B cell (primary cell): ENCODE measurements at regions not wholly inside any gene's neighbourhood (a gene's known extent, or its start where the extent isn't known, plus 50 kb on each side); places are given as distances from the start of the nearest gene placed in this dataset.
"Not testable (repeated sequence)": the region's sequence is repeated elsewhere in the genome, so short reads cannot be mapped to it uniquely, and the experiment has no call there.

Experiments
- ATAC-seq: fragments of 200-7000 bp; cut with Tn5 transposase; one replicate; pipeline ENCODE4 v1.10.0; 2021; ENCODE audit warnings: low read depth, mild to moderate bottlenecking, moderate number of reproducible peaks, moderate library complexity
- CTCF ChIA-PET: fragments of 350-600 bp; sonication (Branson Sonifier 250); formaldehyde crosslinking; loops from one replicate; lab custom pipeline; 2021; ENCODE audit warnings: antibody characterized with exemption, inconsistent platforms; lab: Charles Lee
- POLR2A ChIA-PET: fragments of 350-600 bp; sonication (Branson Sonifier 250); formaldehyde crosslinking; loops from one replicate; lab custom pipeline; 2021; ENCODE audit warnings: antibody characterized with exemption; lab: Charles Lee
- DNase-seq: peaks from one replicate; pipeline ENCODE4 v3.0.0; 2013
- H2AFZ ChIP-seq: 2 replicates; pipeline ENCODE4 v1.6.1; 2012; ENCODE audit warnings: mild to moderate bottlenecking, low read depth, low read length; ENCODE audit not compliant: insufficient read depth, poor library complexity, severe bottlenecking
- H3K27ac ChIP-seq, 2 donors: 1 replicate in 1 of 2; 2 replicates in 1 of 2; pipeline ENCODE4 v1.5.1; 2012 to 2013; ENCODE audit warnings: low read length in 2 of 2, mild to moderate bottlenecking in 2 of 2, moderate library complexity in 1 of 2
- H3K27me3 ChIP-seq, 4 experiments: fragments of 200-600 bp in 1 of 4; sonication (generic) in 1 of 4; replicated peaks in 1 of 4; 1 replicate in 2 of 4; 2 replicates in 2 of 4; pipeline versions ENCODE4 v1.6.1 to v1.7.0; 2013 to 2016; ENCODE audit warnings: low read length in 3 of 4, mild to moderate bottlenecking in 2 of 4, mixed read lengths in 1 of 4, moderate library complexity in 1 of 4; ENCODE audit not compliant: insufficient read depth in 4 of 4, control insufficient read depth in 3 of 4; ENCODE audit errors: control extremely low read depth in 1 of 4
- H3K36me3 ChIP-seq, 2 experiments: replicated peaks in 1 of 2; 1 replicate in 1 of 2; 2 replicates in 1 of 2; pipeline versions ENCODE4 v1.6.1 to v1.7.1; 2013; ENCODE audit warnings: low read length in 1 of 2; ENCODE audit not compliant: insufficient read depth in 2 of 2, control insufficient read depth in 1 of 2; ENCODE audit errors: control extremely low read depth in 1 of 2, extremely low read depth in 1 of 2
- H3K4me1 ChIP-seq, 2 donors: fragments of 200-600 bp in 1 of 2; sonication (generic) in 1 of 2; 1 replicate in 1 of 2; 2 replicates in 1 of 2; pipeline versions ENCODE4 v1.5.1 to v1.6.1; 2013 to 2017; ENCODE audit warnings: low read length in 2 of 2; ENCODE audit not compliant: control insufficient read depth in 2 of 2, insufficient read depth in 2 of 2
- H3K4me2 ChIP-seq: replicated peaks from 2 replicates; pipeline ENCODE3; 2012; ENCODE audit warnings: mild to moderate bottlenecking, low read depth, low read length; ENCODE audit not compliant: poor library complexity, severe bottlenecking
- H3K4me3 ChIP-seq, 5 experiments: fragments of 200-600 bp in 1 of 5; sonication (generic) in 1 of 5; 1 replicate in 3 of 5; 2 replicates in 2 of 5; pipeline versions ENCODE4 v1.5.1 to v1.7.0; 2011 to 2016; ENCODE audit warnings: low read length in 4 of 5, mild to moderate bottlenecking in 4 of 5, low read depth in 2 of 5, control low read depth in 1 of 5, moderate library complexity in 1 of 5; ENCODE audit not compliant: insufficient read depth in 1 of 5; ENCODE audit errors: control extremely low read depth in 1 of 5, extremely low read depth in 1 of 5
- H3K79me2 ChIP-seq: fragments of 200-600 bp; sonication (generic); one replicate; pipeline ENCODE4 v1.6.0; 2016; ENCODE audit warnings: low read length; ENCODE audit not compliant: control insufficient read depth, insufficient read depth
- H3K9ac ChIP-seq: fragments of 200-600 bp; sonication (generic); 2 replicates; pipeline ENCODE4 v1.6.1; 2017; ENCODE audit warnings: mild to moderate bottlenecking, low read length, moderate library complexity
- H3K9me3 ChIP-seq, 3 donors: one replicate each; pipeline versions ENCODE4 v1.6.1 to v1.7.1; 2013; ENCODE audit warnings: low read length in 2 of 3; ENCODE audit not compliant: control insufficient read depth in 2 of 3, insufficient read depth in 1 of 3; ENCODE audit errors: control extremely low read depth in 1 of 3
- H4K20me1 ChIP-seq: 2 replicates; pipeline ENCODE4 v1.6.0; 2012; ENCODE audit warnings: mild to moderate bottlenecking, low read length; ENCODE audit not compliant: insufficient read depth, control insufficient read depth, poor library complexity, severe bottlenecking
- H3K27ac Mint-ChIP-seq: one replicate; pipeline ENCODE4 v1.8.0; 2021; ENCODE audit warnings: mixed read lengths
- H3K27me3 Mint-ChIP-seq: one replicate; pipeline ENCODE4 v1.8.0; 2021; ENCODE audit warnings: mixed read lengths
- H3K4me1 Mint-ChIP-seq: one replicate; pipeline ENCODE4 v1.8.0; 2021; ENCODE audit warnings: mixed read lengths
- H3K4me3 Mint-ChIP-seq: one replicate; pipeline ENCODE4 v1.8.0; 2021; ENCODE audit warnings: mixed read lengths
- H3K9me3 Mint-ChIP-seq: one replicate; pipeline ENCODE4 v1.8.0; 2022; ENCODE audit warnings: mixed read lengths; ENCODE audit not compliant: insufficient read depth
- CTCF ChIP-seq: fragments of 200-600 bp; IDR thresholded peaks from one replicate; pipeline ENCODE4 v1.8.0; 2022; ENCODE audit warnings: antibody characterized with exemption, mild to moderate bottlenecking
- EZH2 ChIP-seq: IDR thresholded peaks from 2 replicates; pipeline ENCODE4 v1.6.1; 2012; ENCODE audit warnings: borderline replicate concordance, low read depth, mild to moderate bottlenecking, moderate library complexity, low read length; ENCODE audit not compliant: insufficient read depth, poor library complexity, severe bottlenecking
- WGBS: methylation state at CpG from one replicate; pipeline ENCODE4 v1.1.5; 2013; ENCODE audit warnings: missing lambda C conversion rate; ENCODE audit not compliant: insufficient coverage; 5-methylcytosine and 5-hydroxymethylcytosine counted together
- intact Hi-C: fragments of 100-400 bp; cut with micrococcal nuclease; formaldehyde crosslinking; loops from one replicate; pipeline ENCODE4 v1.10.0; 2022

GRCh38 chr3:159679900-159680299 is 308.7 kb upstream of the IL12A start:
- peaks cover 0 to 2% (median 0%) of the 10 kb centered on the region in 4 experiments for H3K27me3 ChIP-seq
- H3K9ac ChIP-seq: no peak overlapping the region
- Mint-ChIP-seq H3K4me3 (no peak overlapping the region), H3K27me3 (peaks cover 3% of the 10 kb centered on the region), H3K27ac (no peak overlapping the region), H3K4me1 (no peaks in the 10 kb centered on the region), H3K9me3 (no peaks in the 10 kb centered on the region)
- no peak overlapping the region for H3K4me3 ChIP-seq
- H3K27ac ChIP-seq: no peak overlapping the region
- DNase-seq: no peak
- no peaks in the 10 kb centered on the region for H4K20me1 ChIP-seq
- H2AFZ ChIP-seq: no peak overlapping the region
- H3K9me3 ChIP-seq: no peaks in the 10 kb centered on the region
- H3K36me3 ChIP-seq: no peaks in the 10 kb centered on the region
- no CpG with 5 or more reads among the region's 11 CpGs for WGBS
- intact Hi-C loops: no loop called here
- no peaks in the 10 kb centered on the region for H3K4me1 ChIP-seq
- ChIA-PET CTCF (no interaction called here), POLR2A (no interaction called here)
- no peak overlapping the region for H3K4me2 ChIP-seq
- no peaks in the 10 kb centered on the region for H3K79me2 ChIP-seq
- TF ChIP-seq EZH2 (no peak), CTCF (no peak)
- no peak for ATAC-seq

GRCh38 chr3:159681717-159682116 is 306.9 kb upstream of the IL12A start:
- H4K20me1 ChIP-seq, H3K79me2 ChIP-seq, H3K9me3 ChIP-seq, H3K4me1 Mint-ChIP-seq, H3K4me1 ChIP-seq, H3K4me3 Mint-ChIP-seq, H3K27me3 Mint-ChIP-seq, POLR2A ChIA-PET, H3K4me2 ChIP-seq, H3K27me3 ChIP-seq, DNase-seq, H2AFZ ChIP-seq, CTCF ChIA-PET, H3K36me3 ChIP-seq, H3K9ac ChIP-seq, H3K27ac Mint-ChIP-seq, H3K9me3 Mint-ChIP-seq, intact Hi-C loops, H3K27ac ChIP-seq, H3K4me3 ChIP-seq, ATAC-seq: not testable (repeated sequence)
- no CpG with 5 or more reads among the region's 5 CpGs for WGBS
